A673 (cell line): ENCODE measurements at regions not wholly inside any gene's neighbourhood (a gene's known extent, or its start where the extent isn't known, plus 50 kb on each side); places are given as distances from the start of the nearest gene placed in this dataset.

Experiments
- BruUV-seq: library from RNA; stranded (reverse); fragments of 400-500 nt; replicated peaks from 2 replicates; lab custom pipeline; 2021; lab: Mats Ljungman, UMichigan
- CTCF ChIA-PET: fragments of 300-600 bp; sonication (Branson Sonifier 250); formaldehyde crosslinking; loops from one replicate; lab custom pipeline; 2022; ENCODE audit warnings: antibody characterized with exemption; lab: Charles Lee
- POLR2A ChIA-PET: fragments of 300-600 bp; sonication (Branson Sonifier 250); formaldehyde crosslinking; loops from one replicate; lab custom pipeline; 2022; ENCODE audit warnings: antibody characterized with exemption; ENCODE audit not compliant: low non-redundant PET; lab: Charles Lee
- DNase-seq: peaks from one replicate; pipeline ENCODE4 v3.0.0-alpha.2; 2015; ENCODE audit warnings: low spot score
- H3K27ac ChIP-seq: fragments of 200-600 bp; sonication (generic); 2 replicates; pipeline ENCODE4 v1.5.1; 2016; ENCODE audit warnings: mixed run types, low read depth, mild to moderate bottlenecking, mixed read lengths, antibody characterized with exemption, low read length; ENCODE audit not compliant: poor library complexity, severe bottlenecking
- H3K27me3 ChIP-seq: fragments of 200-600 bp; sonication (generic); replicated peaks from 2 replicates; pipeline ENCODE4 v1.6.1; 2017; ENCODE audit warnings: mixed run types, low read depth, mild to moderate bottlenecking, mixed read lengths, antibody characterized with exemption, low read length; ENCODE audit not compliant: insufficient read depth, poor library complexity
- H3K36me3 ChIP-seq: fragments of 200-600 bp; sonication (generic); 2 replicates; pipeline ENCODE4 v1.6.1; 2016; ENCODE audit warnings: mixed run types, mild to moderate bottlenecking, mixed read lengths, antibody characterized with exemption, low read length; ENCODE audit not compliant: insufficient read depth, poor library complexity, severe bottlenecking
- H3K4me1 ChIP-seq: fragments of 200-600 bp; sonication (generic); 2 replicates; pipeline ENCODE4 v1.6.1; 2017; ENCODE audit warnings: mixed run types, mild to moderate bottlenecking, mixed read lengths, antibody characterized with exemption, low read length; ENCODE audit not compliant: insufficient read depth, poor library complexity, severe bottlenecking
- H3K4me3 ChIP-seq: fragments of 200-600 bp; sonication (generic); 2 replicates; pipeline ENCODE4 v1.5.1; 2016; ENCODE audit warnings: low read depth, mixed run types, mild to moderate bottlenecking, mixed read lengths, low read length; ENCODE audit not compliant: poor library complexity, severe bottlenecking
- H3K9me3 ChIP-seq: fragments of 200-600 bp; sonication (generic); 2 replicates; pipeline ENCODE4 v1.6.1; 2016; ENCODE audit warnings: mixed run types, low read depth, mild to moderate bottlenecking, mixed read lengths, antibody characterized with exemption, low read length; ENCODE audit not compliant: poor library complexity, severe bottlenecking
- EZH2 ChIP-seq: fragments of 200-600 bp; sonication (generic); IDR thresholded peaks from 2 replicates; pipeline ENCODE4 v1.6.1; 2017; ENCODE audit warnings: borderline replicate concordance, low read depth, mild to moderate bottlenecking, mixed read lengths, antibody characterized with exemption, low read length; ENCODE audit not compliant: poor library complexity, severe bottlenecking
- intact Hi-C: fragments of 100-400 bp; cut with micrococcal nuclease; formaldehyde crosslinking; loops from one replicate; pipeline ENCODE4 v1.10.0; 2022; ENCODE audit not compliant: unreplicated experiment
- TF ChIP-seq, protein P1 (sequence below): fragments of 300-800, 200-600 bp; sonication (generic); conservative IDR thresholded peaks from 2 replicates; pipeline ENCODE4 v1.5.1; 2017; ENCODE audit warnings: low read depth, mild to moderate bottlenecking, antibody characterized with exemption, low read length, moderate library complexity, mixed read lengths

DNA sequence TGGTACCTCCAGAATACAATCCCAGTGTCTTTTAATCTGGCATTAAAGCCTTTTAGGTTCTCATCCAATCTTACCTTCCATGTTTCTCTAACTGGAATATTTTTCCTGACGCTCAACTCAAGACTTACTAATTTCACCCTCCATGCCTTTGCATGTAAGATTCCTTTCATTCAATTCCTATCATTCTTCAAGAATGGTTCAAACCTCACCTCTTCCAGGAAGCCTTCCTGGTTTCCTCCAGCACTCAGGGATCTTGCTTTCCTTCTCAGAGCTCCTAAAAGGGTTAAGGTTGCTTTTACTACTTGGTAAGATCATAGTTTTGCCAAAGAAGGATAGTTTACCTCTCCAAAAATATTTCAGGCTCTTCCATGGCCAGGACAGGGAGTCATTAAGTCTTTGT, 91.2 kb upstream of the CACNA1E start:
- BruUV-seq: no TSS peak
- Histone ChIP-seq H3K27me3 (peaks cover 21% of the 10 kb centered on the region), H3K36me3 (no peaks in the 10 kb centered on the region), H3K4me3 (no peak overlapping the region), H3K4me1 (no peaks in the 10 kb centered on the region), H3K27ac (no peak overlapping the region), H3K9me3 (no peaks in the 10 kb centered on the region)
- intact Hi-C loops: no loop called here
- TF ChIP-seq, protein P1, sequence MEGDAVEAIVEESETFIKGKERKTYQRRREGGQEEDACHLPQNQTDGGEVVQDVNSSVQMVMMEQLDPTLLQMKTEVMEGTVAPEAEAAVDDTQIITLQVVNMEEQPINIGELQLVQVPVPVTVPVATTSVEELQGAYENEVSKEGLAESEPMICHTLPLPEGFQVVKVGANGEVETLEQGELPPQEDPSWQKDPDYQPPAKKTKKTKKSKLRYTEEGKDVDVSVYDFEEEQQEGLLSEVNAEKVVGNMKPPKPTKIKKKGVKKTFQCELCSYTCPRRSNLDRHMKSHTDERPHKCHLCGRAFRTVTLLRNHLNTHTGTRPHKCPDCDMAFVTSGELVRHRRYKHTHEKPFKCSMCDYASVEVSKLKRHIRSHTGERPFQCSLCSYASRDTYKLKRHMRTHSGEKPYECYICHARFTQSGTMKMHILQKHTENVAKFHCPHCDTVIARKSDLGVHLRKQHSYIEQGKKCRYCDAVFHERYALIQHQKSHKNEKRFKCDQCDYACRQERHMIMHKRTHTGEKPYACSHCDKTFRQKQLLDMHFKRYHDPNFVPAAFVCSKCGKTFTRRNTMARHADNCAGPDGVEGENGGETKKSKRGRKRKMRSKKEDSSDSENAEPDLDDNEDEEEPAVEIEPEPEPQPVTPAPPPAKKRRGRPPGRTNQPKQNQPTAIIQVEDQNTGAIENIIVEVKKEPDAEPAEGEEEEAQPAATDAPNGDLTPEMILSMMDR: no peak
- TF ChIP-seq EZH2: no peak
- POLR2A ChIA-PET: no interaction called here
- DNase-seq: no peak
- CTCF ChIA-PET: no interaction called here

DNA sequence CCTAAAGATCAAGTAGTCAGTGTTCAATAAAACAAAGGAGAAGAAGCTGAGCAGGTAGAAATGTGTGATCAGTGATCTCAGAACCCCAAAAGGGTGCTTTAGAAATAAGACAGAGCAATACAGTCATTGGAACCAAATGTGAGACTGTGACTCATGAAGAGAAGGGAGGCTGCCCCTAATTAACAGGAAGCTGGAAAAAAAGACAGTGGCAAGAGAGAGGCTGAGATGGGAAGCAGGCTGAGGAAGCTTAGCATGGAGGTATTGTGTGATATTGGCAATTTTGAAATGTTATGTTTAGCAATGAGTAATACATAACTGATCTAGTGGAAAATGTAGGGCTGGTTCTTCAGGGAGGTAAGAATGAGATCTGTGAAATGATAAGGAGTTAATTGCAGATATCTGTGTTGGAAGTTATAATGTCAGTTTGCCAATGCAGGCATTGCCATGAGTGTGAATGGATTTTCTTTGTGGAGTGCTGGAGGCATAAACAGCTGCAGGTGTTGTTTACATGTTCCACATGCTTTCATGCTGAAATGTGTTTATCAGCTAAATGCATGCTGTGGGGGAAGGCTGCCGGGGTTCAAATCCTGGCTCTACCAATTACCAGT, 90.6 kb upstream of the CACNA1E start:
- H3K4me1 ChIP-seq: no peaks in the 10 kb centered on the region
- peaks cover 21% of the 10 kb centered on the region for H3K27me3 ChIP-seq
- TF ChIP-seq EZH2: no peak
- TF ChIP-seq, protein P1: no peak
- no TSS peak for BruUV-seq
- no peak overlapping the region for H3K27ac ChIP-seq
- POLR2A ChIA-PET: no interaction called here
- H3K4me3 ChIP-seq: no peak overlapping the region
- no peaks in the 10 kb centered on the region for H3K9me3 ChIP-seq
- H3K36me3 ChIP-seq: no peaks in the 10 kb centered on the region
- CTCF ChIA-PET: no interaction called here
- no peak for DNase-seq
- intact Hi-C loops: no loop called here

DNA sequence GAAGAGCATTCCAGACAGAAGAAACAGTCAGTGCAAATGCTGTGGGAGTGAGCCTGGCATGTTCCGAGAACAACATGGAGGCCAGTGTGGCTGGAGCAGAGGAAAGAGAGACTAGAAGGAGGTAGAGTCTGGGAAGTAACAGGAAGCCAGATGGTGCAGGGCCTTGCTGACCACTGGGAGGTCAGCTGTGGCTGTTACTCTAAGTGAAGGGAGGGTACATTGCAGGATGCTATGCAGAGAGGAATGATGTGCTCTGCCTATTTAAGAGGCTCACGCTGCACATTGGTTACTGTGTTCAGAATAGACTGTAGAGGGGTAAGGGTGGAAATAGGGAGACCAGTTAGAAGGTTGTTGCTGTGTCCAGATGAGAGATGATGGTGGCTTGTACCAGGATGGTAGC, 88.6 kb upstream of the CACNA1E start:
- Histone ChIP-seq H3K27ac (no peak overlapping the region), H3K27me3 (peaks cover 10% of the 10 kb centered on the region), H3K4me3 (no peak overlapping the region), H3K36me3 (no peaks in the 10 kb centered on the region), H3K9me3 (no peaks in the 10 kb centered on the region), H3K4me1 (no peaks in the 10 kb centered on the region)
- DNase-seq: no peak
- ChIA-PET POLR2A (no interaction called here), CTCF (no interaction called here)
- BruUV-seq: no TSS peak
- intact Hi-C loops: no loop called here
- TF ChIP-seq, protein P1: no peak
- TF ChIP-seq EZH2: no peak
